Urinary bladder (tissue), 3 donors: ENCODE measurements at regions not wholly inside any gene's neighbourhood (a gene's known extent, or its start where the extent isn't known, plus 50 kb on each side); places are given as distances from the start of the nearest gene placed in this dataset.

Source experiments
- DNase-seq: peaks from one replicate; pipeline ENCODE4 v3.0.0-alpha.2; 2015; ENCODE audit errors: extremely low spot score
- H3K27ac ChIP-seq: one replicate; pipeline ENCODE4 v1.5.1; 2013; ENCODE audit warnings: low read depth, mild to moderate bottlenecking, moderate library complexity
- H3K36me3 ChIP-seq: one replicate; pipeline ENCODE4 v1.6.1; 2013; ENCODE audit warnings: mild to moderate bottlenecking, moderate library complexity; ENCODE audit not compliant: insufficient read depth
- H3K4me1 ChIP-seq: one replicate; pipeline ENCODE4 v1.6.1; 2013; ENCODE audit warnings: mild to moderate bottlenecking, moderate library complexity; ENCODE audit not compliant: insufficient read depth
- H3K4me3 ChIP-seq: one replicate; pipeline ENCODE4 v1.5.1; 2013; ENCODE audit warnings: low read depth, low read length
- WGBS: extraction: QIAGEN DNeasy Blood & Tissue Kit; methylation state at CpG from one replicate; pipeline ENCODE4 v1.1.7; 2013; 5-methylcytosine and 5-hydroxymethylcytosine counted together
- donor health status: healthy with polysubstance abuse.
- donor health status: healthy.

DNA sequence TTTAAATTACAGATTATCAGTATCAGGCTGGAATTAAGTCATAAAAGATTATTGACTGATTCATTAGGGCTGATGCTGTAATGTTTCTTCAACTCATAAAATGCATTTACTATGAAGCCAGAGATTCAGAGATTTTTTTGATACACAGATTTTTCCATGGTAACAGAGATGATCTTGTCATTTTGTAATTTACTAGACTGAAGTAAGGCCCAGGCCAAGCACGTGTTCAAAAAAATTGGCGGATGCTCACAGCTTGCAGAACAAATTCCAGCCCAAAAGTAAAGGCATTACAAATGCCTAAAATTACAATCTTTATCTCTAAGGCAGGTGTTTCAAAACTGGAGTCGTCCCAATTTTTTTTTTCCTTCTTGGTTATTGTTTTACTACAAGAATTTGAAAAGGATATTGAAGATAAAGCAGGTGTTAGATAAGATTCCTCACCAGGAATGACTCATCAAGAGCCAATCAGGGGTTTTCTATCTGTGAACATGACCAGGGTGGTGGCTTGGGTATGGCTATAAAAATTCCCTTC, 78.4 kb upstream of the MEOX2 start:
- Histone ChIP-seq H3K27ac (no peak overlapping the region), H3K4me3 (no peak overlapping the region), H3K4me1 (no peaks in the 10 kb centered on the region), H3K36me3 (no peaks in the 10 kb centered on the region)
- WGBS, result 25% methylated on average over 3 of the region's 3 CpGs
- DNase-seq, result no peak

DNA sequence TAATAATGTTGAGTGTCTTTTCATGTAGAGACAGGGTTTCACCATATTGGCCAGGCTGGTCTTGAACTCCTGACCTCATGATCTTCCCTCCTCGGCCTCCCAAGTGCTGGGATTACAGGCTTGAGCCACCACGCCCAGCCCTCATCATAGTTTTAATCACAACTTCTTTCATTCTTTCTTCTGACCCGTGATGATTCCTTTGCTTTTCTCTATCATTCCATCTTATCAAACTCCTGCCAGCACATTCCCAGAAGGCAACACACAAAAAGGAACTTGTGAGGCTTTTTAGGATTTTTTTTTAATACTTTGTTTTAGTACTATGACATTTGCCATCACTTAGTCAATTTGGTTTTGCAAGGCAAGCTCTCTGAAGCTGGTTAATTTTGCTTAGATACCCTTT, 77.5 kb upstream of the MEOX2 start:
- no peak overlapping the region for H3K4me3 ChIP-seq
- H3K36me3 ChIP-seq, result no peaks in the 10 kb centered on the region
- H3K27ac ChIP-seq, result no peak overlapping the region
- 49% methylated on average over 3 of the region's 3 CpGs for WGBS
- DNase-seq, result no peak
- H3K4me1 ChIP-seq, result no peaks in the 10 kb centered on the region

DNA sequence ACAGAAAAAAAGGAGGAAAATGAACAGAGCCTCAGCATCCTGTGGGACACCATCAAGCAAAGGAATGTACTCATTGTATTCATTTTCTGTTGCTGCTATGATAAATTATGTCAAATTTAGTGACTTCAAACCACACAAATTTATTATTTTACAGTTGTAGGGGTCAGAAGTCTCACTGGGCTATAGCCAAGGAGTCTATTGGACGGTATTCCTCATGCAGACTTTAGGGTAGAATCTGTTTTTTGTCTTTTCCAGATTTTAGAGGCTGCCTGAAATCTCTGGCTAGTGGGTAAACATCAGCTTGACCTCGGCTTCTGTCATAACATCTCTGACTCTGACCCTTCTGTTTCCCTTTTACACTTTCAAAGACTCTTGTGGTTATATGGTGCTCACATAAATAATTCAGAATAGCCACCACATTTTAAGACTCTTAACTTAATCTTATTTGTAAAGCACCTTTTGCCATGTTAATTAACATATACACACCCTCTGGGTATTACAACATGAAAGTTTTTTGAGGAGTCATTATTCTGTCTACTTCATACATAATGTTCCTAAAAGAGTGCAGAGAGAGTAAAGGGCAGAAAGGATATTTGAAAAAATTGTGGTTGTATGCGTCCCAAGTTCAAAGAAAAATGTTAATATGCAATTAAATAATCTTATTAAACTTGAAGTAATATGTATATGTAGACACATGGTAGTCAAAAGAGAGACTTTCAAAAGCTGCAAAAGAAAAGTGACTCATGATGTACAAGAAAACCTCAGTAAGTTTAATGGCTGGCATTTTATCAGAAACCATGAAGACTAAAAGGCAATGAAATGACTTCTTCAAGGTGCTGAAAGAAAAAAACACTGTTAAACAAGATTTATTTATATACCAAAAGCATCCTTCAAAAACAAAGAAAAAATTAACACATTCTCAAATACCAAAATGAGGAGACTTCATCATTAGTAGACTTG, 70.8 kb upstream of the MEOX2 start:
- no peak overlapping the region for H3K27ac ChIP-seq
- no peak overlapping the region for H3K4me3 ChIP-seq
- WGBS, result 65% methylated on average over 3 of the region's 3 CpGs
- H3K4me1 ChIP-seq, result no peaks in the 10 kb centered on the region
- no peaks in the 10 kb centered on the region for H3K36me3 ChIP-seq
- no peak for DNase-seq

DNA sequence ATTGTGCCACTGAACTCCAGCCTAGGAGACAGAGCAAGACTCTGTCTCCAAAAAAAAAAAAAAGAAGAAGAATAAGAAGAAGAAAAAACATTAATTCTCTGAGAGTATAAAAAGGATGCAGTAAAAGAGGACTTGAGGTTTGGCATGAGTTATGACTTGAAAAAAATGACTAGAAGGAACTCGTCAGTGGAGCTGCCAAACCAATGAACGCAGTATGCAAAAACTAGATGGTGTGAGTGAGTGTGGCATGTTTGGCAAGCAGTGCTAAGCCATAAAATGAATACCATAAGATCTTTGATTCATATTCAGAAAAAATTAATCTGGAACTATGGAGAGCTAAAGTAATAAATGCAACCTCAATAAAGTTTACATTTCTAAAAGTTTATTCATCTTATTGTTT, 68.6 kb upstream of the MEOX2 start:
- Histone ChIP-seq H3K36me3 (no peaks in the 10 kb centered on the region), H3K4me3 (no peak overlapping the region), H3K4me1 (no peaks in the 10 kb centered on the region), H3K27ac (no peak overlapping the region)
- 78% methylated on average over 2 of the region's 2 CpGs for WGBS
- no peak for DNase-seq

DNA sequence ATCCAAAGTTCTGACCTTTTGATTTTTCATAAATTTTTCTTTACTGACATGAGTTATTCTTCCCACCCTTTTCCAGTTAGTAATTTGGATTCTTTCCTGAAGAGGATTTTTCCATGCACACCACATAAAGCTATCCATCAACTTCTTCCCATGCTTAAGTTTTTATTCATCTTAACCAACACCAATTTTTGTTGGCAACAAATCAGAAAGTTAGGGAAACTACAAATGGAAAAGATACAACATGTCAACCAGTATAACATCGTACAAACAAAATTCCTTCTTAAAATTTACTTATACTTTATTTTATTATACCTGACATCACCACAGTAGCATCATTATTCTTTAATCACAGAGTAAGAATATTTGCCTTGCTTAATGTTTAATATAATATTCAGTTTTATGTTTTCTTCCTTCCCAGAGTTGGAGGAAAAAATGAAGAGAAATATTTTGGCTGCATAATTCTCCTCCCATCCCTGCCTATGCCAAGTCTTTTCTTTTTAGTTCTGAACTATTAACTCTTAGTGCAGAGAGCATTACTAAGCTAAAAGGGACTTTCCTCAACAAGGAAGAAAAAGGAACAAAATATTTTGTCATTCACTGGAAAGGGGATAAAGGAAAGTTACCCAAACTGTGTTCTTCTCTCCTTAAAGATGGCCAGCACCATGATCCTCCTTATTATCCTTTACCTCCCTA, 67.5 kb upstream of the MEOX2 start:
- no peak for DNase-seq
- H3K27ac ChIP-seq, result no peak overlapping the region

DNA sequence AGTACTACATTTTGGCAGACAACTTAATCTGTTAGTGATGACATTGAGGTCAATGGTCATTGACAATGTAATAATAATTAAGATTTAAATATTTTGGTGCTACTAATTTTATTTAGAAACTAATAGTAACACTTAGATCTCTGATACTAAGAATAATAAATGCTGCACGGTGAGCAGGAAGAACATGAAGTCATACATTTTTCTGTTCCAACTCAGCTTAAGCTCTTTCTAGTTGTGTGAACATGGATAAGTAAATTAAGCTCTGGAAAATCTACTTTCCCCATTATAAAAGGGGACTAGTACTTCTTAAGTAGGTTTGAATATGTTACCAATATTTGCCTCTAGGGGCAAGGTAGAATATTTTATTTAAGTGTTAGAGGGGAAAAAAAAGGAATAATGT, 65.9 kb upstream of the MEOX2 start:
- H3K27ac ChIP-seq, result no peak overlapping the region
- H3K36me3 ChIP-seq, result no peaks in the 10 kb centered on the region
- WGBS, result 26% methylated on average over 1 of the region's 1 CpG
- no peak overlapping the region for H3K4me3 ChIP-seq
- no peaks in the 10 kb centered on the region for H3K4me1 ChIP-seq
- no peak for DNase-seq

More for the DNA sequence above, 67.5 kb upstream of the MEOX2 start:
- 31% methylated on average over 1 of the region's 1 CpG for WGBS
- H3K4me3 ChIP-seq, result no peak overlapping the region
- H3K36me3 ChIP-seq, result no peaks in the 10 kb centered on the region
- H3K4me1 ChIP-seq, result no peaks in the 10 kb centered on the region

DNA sequence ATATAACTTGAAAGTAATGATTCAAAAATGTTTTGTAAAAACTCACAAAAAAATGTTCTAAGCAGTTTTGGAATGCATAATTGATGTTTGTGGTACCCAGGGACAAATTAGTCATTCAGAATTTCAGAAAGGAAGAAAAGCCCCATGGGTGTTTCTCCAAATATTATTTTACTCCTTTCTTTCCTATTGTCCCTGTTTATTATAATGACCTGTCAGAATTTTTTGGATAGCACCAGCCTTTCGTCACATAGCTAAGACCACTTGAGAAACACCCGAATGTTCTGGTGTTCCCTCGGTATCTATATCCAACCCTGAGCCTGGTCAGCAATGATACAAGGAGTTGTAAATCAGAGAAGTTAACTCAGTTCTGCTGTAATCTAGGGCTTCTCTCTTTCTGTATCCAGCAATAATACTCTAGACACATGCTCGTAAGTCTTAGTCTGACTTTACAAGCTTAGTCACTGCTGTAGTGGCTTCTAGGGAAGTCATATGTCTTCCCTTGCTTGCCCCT, 64.8 kb upstream of the MEOX2 start:
- WGBS, result 43% methylated on average over 4 of the region's 4 CpGs
- Histone ChIP-seq H3K4me3 (no peak overlapping the region), H3K4me1 (no peaks in the 10 kb centered on the region), H3K36me3 (no peaks in the 10 kb centered on the region), H3K27ac (no peak overlapping the region)
- no peak for DNase-seq

DNA sequence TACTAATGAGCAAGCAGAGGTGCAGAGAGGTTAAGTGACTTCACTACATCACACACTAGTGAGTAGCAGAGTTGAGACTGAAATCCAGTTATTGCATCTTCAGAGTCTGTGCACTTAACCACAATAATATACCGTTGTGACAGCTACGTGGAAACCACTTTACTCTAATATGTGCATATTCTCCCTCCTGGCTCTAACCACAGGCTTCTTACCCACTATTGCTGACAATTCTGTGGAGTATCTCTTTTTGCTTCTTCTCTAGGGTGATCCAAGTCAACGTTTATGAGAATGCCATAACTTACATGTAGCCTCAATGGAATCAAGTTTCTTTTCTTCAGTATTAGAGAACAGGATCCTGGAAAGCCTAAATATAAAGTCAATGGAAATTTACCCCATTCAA, 64.2 kb upstream of the MEOX2 start:
- Histone ChIP-seq H3K27ac (no peak overlapping the region), H3K4me1 (no peaks in the 10 kb centered on the region), H3K4me3 (no peak overlapping the region), H3K36me3 (no peaks in the 10 kb centered on the region)
- DNase-seq, result no peak
- 79% methylated on average over 3 of the region's 3 CpGs for WGBS

DNA sequence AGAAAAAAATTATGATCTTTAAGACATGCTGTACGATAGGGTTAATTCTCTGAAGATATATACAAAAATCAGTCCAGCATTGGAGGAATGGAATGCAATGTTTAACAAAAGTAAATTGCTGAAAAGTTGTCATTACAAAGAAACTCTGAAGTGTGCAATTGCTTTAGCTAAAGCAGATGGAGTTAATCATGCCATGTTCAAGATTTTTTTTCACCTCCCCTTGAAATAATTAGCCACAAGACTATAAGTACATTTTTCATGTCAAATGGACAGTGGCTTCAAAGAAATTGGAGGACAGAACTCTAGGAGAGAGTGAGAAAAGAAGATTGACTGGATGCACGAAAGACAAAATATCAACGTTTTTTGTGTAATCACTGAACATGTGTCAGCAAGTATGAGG, 63.1 kb upstream of the MEOX2 start:
- no peak overlapping the region for H3K27ac ChIP-seq
- no peaks in the 10 kb centered on the region for H3K4me1 ChIP-seq
- no peak for DNase-seq
- WGBS, result 76% methylated on average over 3 of the region's 3 CpGs
- no peaks in the 10 kb centered on the region for H3K36me3 ChIP-seq
- no peak overlapping the region for H3K4me3 ChIP-seq

DNA sequence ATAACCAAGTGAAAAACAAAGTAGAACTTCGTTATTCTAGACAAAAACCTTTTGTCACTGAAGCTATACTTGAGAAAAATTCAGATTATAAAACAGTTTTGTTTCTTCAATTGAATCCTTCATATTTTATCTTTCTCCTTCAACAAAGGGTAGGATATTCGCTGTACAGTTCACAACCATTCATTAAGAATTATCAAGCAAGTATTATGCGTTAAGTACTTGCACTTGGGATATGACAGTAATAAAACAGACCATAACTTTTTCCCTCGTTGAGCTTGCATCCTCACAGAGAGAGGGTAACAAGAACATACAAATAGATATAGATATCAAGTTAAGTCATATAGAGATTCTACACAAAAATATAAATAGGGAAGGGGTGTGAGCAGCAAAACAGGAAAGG, 61.2 kb upstream of the MEOX2 start:
- 49% methylated on average over 4 of the region's 4 CpGs for WGBS
- Histone ChIP-seq H3K36me3 (no peaks in the 10 kb centered on the region), H3K27ac (no peak overlapping the region)

DNA sequence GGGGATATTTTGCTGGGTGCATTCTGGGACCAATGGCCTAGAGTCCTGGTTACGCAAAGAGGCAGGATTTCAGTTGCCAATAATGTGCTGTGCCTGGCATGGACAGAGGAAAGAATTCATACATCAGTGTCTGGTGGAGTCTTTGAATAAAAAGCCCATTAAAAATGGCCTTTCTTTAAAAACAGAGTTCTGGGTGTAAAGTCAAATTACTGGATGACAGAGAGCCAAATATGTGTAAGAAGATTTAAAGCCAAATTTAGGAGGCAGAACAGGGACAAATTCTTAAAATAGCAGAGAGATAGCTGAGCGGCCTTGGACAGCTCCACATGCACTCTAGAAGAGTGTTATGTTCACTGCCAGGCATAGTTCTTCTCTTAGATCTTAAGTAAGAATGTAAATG, 60.8 kb upstream of the MEOX2 start:
- H3K4me3 ChIP-seq, result no peak overlapping the region
- no peak overlapping the region for H3K27ac ChIP-seq
- no peaks in the 10 kb centered on the region for H3K36me3 ChIP-seq
- no peaks in the 10 kb centered on the region for H3K4me1 ChIP-seq
- no peak for DNase-seq
- WGBS, result 36% methylated on average over 2 of the region's 2 CpGs

More for the DNA sequence above, 61.2 kb upstream of the MEOX2 start:
- H3K4me1 ChIP-seq, result no peaks in the 10 kb centered on the region
- H3K4me3 ChIP-seq, result no peak overlapping the region
- DNase-seq, result no peak

DNA sequence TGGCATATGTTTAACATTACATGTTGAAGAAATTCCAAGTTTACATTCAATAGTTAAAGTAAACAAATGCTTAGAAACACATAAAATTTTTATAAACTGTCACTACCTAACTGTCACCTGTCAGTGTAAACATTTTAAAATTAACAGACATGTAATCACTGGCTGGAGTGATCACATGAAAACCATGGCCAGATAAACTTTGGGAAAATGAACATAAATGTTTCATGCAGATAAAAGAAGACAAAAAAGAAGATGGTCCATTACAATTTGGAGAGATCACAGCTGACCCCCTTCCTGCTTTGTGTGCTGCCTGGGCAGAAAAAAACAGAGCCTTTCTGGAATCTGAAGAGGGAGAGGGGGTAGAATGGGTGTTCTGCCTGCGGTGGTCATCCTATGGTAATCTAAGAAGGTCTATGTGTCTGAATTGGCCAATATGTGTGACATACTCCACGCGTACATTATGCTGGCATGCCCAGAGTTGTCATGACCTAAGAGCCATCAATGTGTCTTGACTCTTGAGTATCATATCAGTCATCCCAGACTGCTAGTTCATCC, 57.5 kb upstream of the MEOX2 start:
- no peak for DNase-seq
- H3K36me3 ChIP-seq, result no peaks in the 10 kb centered on the region
- WGBS, result 61% methylated on average over 3 of the region's 3 CpGs

DNA sequence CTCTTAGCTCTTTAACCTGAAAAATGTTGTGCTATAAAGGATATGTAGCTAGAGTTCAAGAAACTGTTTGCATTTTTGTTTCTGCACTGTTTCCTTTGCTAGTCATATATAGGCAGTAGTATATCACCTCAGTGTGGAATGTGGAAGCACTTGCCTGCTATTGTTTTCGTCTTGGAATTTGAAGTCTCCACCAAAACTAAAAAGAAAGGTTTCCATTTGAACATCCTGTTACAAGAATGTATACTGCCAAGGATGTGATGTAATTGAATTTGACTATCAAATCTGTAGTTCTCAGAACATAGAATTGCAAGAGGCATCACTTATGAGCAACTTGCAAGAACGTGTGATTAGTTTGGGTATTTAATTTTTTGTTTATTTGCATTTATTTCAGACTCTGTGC, 51.1 kb upstream of the MEOX2 start:
- H3K36me3 ChIP-seq, result no peaks in the 10 kb centered on the region
- 54% methylated on average over 2 of the region's 2 CpGs for WGBS
- no peaks in the 10 kb centered on the region for H3K4me1 ChIP-seq
- DNase-seq, result no peak
- H3K27ac ChIP-seq, result no peak overlapping the region
- H3K4me3 ChIP-seq, result no peak overlapping the region

More for the DNA sequence above, 57.5 kb upstream of the MEOX2 start:
- no peak overlapping the region for H3K4me3 ChIP-seq
- H3K4me1 ChIP-seq, result no peaks in the 10 kb centered on the region
- H3K27ac ChIP-seq, result no peak overlapping the region
